ENCODE measurements at regions not wholly inside any gene's neighbourhood (a gene's known extent, or its start where the extent isn't known, plus 50 kb on each side); places are given as distances from the start of the nearest gene placed in this dataset.

DNA sequence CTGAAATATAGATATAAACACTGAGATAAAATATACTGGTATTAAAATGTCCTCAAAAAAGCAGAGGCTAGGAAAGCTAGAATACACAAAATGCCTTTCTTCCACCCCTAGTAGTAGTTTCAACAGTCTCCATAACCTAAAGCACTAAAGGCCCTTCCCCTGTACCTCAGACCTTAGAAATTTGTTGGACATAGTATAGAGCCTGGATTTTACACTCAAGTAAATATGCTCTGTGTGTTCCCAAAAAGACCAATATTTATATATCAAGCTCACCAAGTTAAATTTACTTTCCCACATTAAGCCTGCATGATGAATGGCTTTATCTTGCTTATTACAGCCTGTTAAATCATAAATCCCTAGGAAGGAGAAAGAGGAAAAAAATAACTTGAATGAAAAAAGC lies 378.7 kb upstream of the AZI2 start:
- intact Hi-C loops (cut with micrococcal nuclease), result no loop called here

DNA sequence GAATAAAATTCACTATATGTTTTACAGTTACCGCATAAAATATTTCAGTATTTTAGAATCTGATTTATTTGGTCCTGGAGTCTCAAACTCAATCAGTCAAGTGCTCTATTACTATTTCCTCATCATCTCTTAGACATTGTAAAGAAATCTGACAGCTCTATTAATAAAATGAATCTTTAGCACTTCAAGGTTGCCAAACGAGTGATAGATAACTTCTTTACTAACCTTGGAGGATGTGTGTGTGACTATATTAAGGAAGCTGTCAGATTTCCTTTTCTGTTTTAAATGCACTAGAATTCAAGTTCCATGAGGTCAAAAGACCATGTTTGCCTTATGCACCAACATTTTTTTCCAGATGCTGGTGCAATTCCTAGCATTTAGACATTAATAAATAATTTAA lies 389.8 kb upstream of the AZI2 start:
- intact Hi-C loops (cut with micrococcal nuclease), result no loop called here

GRCh38 chr3:28739647-28740046 lies 391.0 kb upstream of the AZI2 start:
- intact Hi-C loops (cut with micrococcal nuclease), result no loop called here

GRCh38 chr3:28743271-28743670 lies 394.6 kb upstream of the AZI2 start:
- intact Hi-C loops (cut with micrococcal nuclease), result no loop called here

DNA sequence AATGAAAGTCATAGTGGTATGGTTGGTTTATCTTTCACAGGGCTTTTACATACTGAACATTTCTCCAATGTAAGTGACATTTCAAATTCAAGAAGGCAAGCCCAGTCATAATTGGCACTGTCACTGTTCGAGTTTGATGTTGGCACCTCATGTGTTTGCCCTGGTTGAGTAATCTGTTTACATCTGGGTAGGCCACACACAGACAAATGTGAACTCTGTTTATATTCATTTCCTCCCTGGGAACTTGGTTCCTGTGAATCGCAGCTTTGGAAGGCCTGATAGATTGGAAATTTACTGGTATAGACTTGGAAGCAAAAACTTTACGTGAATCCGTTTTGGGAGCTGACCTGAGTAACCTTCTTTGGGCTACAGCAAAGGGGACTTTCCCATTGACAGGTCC lies 395.2 kb upstream of the AZI2 start:
- intact Hi-C loops (cut with micrococcal nuclease), result no loop called here

DNA sequence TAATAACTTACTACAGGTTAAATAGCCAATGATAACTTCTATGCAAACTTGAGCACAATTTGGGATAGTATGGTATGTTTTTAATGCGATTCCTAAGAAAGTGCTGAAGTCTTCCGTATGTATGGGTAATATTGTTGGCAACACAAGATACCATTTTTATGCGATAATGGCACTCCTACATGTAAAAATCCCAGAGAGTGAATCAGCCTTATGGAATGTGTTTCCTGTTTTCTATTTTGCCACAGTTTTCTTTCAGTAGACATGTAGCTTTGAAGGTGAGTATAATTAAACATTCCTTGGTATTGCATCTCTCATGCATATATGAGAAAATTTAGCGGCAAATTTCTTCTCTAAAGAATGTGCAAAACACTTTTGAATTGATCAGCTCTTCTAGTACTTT lies 396.8 kb upstream of the AZI2 start:
- intact Hi-C loops (cut with micrococcal nuclease), result no loop called here

DNA sequence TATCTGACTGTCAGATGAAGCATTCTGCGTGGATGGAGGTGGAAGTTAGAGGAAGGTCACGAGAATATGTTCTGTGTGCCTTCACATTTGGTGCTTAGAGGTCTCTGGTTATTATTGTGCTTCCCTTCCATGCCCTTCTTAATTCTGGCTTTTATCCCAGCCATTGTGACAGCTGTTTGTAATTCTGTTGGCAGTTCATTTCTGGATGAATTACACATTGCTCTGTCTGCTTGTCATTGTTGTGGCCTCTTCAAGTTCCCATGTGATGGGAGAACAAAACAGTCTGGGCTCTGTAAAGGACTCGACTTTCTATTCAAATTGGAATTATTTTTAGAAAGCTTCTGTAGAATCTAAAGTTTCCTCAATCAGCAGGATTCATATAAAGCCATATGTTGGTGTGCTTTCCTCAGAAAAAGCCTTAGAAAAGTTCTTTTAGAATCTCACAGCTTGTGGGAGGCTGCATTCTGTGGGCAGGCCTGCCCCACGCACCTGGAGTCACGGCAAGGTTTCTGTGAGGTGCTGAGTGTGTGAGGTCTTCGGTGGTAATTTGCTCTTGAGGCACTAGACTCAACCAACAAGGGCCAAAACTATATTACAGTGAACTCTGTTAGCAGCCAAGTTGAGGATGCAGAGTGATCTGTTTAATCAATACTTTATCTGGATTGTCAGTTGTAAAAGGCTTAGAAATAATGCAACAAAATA lies 397.4 kb upstream of the AZI2 start:
- intact Hi-C loops (cut with micrococcal nuclease), result no loop called here

GRCh38 chr3:28746990-28747389 lies 398.4 kb upstream of the AZI2 start:
- intact Hi-C loops (cut with micrococcal nuclease), result no loop called here

DNA sequence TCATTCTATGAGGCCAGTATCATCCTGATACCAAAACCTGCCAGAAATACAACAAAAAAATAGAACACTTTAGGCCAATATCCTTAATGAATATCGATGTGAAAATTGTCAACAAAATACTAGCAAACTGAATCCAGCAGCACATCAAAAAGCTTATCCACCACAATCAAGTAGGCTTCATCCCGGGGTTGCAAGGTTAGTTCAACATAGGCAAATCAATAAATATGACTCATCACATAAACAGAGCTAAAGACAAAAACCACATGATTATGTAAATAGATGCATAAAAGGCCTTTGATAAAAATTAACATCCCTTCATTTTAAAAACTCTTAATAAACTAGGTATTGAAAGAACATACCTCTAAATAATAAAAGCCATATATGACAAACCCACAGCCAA lies 403.2 kb upstream of the AZI2 start:
- intact Hi-C loops (cut with micrococcal nuclease), result no loop called here

DNA sequence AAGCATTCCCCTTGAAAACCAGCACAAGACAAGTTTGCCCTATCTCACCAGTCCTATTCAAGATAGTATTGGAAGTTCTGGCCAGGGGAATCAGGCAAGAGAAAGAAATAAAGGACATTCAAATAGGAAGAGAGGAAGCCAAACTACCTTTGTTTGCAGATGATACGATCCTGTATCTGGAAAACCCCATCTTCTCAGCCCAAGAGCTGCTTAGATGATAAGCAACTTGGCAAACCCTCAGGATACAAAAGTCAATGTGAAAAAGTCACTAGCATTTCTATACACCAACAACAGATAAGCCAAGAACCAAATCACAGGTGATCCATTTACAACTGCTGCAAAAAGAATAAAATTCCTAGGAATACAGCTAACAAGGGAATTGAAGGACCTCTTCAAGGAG lies 403.7 kb upstream of the AZI2 start:
- intact Hi-C loops (cut with micrococcal nuclease), result no loop called here

DNA sequence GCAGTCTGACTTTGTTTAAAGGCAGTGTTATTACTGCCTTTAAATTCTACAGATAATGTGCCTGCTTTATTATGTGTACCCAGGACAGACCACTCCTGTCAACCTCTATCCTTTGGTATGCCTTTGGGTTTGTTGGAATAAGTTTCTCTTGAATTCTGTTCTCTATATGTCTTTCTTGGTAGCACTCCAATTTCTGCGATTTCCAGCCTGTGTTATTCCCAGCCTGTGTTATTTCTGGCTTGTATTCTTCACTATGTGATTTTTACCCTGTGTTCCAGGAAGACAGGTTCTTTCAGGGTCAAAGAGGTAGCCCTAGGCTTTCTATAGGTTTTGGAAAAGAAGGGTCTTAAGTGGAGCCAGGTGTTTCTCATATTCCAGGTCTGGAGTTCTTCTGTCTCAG lies 407.4 kb upstream of the AZI2 start:
- intact Hi-C loops (cut with micrococcal nuclease), result no loop called here

GRCh38 chr3:28758115-28758514 lies 409.5 kb upstream of the AZI2 start:
- intact Hi-C loops (cut with micrococcal nuclease), result no loop called here

GRCh38 chr3:28761375-28761774 lies 412.8 kb upstream of the AZI2 start:
- intact Hi-C loops (cut with micrococcal nuclease), result no loop called here

DNA sequence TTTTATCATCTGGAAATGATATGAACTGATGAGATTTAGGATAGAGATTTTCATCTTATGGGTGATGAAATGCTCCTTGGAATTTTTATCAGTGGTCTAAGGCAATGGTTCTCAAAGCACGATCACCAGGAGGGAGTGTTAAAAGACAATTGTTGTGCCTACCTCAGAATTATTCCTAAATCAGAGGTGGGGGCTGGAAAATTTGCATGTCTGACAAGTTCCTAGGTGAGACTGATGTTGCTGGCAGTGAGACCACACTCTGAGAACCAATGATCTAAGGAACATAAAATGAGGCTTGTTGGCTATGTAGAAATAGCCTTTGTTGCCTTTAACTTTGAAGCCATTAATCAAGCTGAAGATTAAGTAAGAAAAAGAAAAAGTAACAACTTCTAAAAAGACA lies 416.6 kb upstream of the AZI2 start:
- intact Hi-C loops (cut with micrococcal nuclease), result no loop called here

- intact Hi-C loops (cut with micrococcal nuclease), result no loop called here
Measured at GRCh38 chr3:28768439-28768838, 419.8 kb upstream of the AZI2 start.

DNA sequence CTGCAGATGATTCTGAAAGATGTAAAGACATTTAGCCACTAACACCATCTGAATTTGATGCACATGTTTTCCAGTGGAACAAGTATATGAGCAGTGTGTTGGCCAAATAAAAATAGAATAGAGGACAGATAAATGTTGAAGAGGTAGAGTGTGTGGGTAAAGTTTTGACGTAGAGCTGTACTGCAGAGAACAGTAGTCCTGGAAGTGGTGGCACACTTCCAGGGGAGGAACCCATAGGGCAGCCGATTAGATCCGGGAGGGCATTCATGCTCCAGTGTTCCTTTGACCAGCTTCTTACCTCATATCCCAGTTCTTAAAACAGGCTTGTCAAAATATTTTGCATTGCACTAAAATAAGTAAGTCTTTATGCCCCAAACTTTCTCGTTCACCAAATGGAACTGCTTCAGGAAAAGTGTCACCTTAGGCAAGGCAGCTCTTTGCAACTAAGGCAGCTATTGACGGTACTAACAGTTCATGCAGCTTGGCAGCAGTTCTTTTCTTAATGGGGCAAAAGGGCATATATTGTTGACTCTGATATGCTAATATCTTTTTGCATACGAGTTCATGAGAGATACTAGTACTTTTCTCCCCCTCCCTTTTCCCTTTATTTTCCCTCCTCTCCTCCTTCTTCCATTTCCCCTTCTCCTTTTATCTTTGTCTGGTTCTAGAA lies 429.3 kb upstream of the AZI2 start:
- intact Hi-C loops (cut with micrococcal nuclease), result no loop called here

DNA sequence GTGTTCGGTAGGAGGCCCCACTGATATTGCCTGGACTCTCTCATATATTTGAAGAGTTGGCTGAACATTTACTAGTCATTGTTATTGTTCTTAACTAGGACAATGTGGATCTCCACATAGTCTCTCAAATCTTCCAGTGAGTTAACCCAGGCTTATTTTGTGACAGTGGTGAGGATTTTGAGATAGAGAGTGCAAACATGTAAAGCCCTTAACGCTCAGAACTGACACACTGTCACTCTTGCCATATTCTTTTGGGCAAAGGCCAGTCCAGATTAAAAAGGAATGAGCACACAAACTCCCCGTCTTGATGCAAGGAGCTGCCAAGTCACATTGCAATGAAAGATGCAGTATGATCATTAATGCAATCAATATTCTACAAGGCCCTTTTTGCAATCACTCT lies 431.9 kb upstream of the AZI2 start:
- intact Hi-C loops (cut with micrococcal nuclease), result no loop called here

DNA sequence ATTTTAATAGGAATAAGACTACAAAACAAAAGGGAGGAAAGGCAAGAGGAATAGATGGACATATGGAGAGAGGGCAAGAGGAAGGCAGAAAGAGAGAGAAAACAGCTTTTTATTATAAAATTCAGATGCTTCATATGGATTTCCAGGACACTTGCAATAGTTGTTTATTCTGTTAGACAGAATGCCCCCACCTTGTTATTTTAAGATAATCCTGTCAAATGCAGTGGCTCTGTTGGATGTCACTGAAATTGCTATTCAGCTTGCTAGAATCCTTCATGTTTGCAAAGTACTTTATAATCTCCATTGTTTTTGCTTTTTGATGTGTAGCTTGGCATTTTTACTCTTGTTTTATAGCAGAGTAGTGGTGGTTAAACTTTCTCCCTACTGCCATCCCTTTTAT lies 432.4 kb upstream of the AZI2 start:
- intact Hi-C loops (cut with micrococcal nuclease), result no loop called here

GRCh38 chr3:28786446-28786845 lies 437.8 kb upstream of the AZI2 start:
- intact Hi-C loops (cut with micrococcal nuclease), result no loop called here

GRCh38 chr3:28788571-28788970 lies 439.9 kb upstream of the AZI2 start:
- intact Hi-C loops (cut with micrococcal nuclease), result no loop called here

- intact Hi-C loops (cut with micrococcal nuclease), result no loop called here
Measured at GRCh38 chr3:28791713-28792255, 443.2 kb upstream of the AZI2 start.

DNA sequence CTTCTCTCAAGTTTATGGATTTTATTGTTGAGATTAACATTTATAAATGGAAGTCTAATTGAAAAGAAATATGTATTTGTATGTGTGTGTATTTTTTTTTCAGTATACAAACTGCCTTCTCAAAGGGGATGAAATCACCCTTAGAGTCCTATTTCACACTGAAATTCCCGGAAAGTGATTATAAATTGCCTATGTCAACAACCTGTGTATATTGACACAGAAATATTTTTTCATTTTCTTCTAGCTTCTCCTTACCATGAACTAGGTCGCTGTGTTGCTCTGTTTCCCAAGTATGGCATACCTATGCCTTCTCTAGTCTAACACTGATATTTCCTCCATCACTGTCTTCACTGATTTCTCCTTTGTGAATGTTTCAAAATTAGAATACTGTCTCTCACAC lies 444.0 kb upstream of the AZI2 start:
- intact Hi-C loops (cut with micrococcal nuclease), result no loop called here

GRCh38 chr3:28799084-28799483 lies 450.5 kb upstream of the AZI2 start:
- intact Hi-C loops (cut with micrococcal nuclease), result no loop called here
